ENCODE measurements at regions not wholly inside any gene's neighbourhood (a gene's known extent, or its start where the extent isn't known, plus 50 kb on each side); places are given as distances from the start of the nearest gene placed in this dataset.

DNA sequence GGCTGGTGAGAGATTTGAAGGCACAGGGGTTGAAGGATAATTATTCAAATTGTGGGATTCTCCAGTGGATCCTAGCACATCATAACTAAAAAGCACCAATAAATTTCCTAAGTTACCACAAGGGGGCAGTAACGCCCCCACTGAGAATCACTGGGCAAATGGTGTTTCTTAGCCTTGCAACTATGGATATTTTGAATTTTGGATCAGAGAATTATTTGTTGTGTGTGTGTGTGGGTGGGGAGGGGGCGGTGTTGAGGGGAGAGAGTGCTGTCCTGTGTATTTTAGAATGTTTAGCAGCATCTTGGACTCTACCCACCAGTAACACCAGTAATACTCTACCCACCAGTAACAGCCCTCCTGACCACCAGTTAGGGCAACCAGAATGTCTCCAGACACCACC, 63.3 kb upstream of the PRKG1 start:
- no peak for TF ChIP-seq EP300 (IDR thresholded peaks at IDR 0.05)
- TF ChIP-seq, protein P1, sequence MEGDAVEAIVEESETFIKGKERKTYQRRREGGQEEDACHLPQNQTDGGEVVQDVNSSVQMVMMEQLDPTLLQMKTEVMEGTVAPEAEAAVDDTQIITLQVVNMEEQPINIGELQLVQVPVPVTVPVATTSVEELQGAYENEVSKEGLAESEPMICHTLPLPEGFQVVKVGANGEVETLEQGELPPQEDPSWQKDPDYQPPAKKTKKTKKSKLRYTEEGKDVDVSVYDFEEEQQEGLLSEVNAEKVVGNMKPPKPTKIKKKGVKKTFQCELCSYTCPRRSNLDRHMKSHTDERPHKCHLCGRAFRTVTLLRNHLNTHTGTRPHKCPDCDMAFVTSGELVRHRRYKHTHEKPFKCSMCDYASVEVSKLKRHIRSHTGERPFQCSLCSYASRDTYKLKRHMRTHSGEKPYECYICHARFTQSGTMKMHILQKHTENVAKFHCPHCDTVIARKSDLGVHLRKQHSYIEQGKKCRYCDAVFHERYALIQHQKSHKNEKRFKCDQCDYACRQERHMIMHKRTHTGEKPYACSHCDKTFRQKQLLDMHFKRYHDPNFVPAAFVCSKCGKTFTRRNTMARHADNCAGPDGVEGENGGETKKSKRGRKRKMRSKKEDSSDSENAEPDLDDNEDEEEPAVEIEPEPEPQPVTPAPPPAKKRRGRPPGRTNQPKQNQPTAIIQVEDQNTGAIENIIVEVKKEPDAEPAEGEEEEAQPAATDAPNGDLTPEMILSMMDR (IDR thresholded peaks at IDR 0.05), result peak; percentile 64 to 93 (median 78)

Data from gastroesophageal sphincter (tissue), 3 donors.